NT2/D1 (cell line): ENCODE measurements at regions not wholly inside any gene's neighbourhood (a gene's known extent, or its start where the extent isn't known, plus 50 kb on each side); places are given as distances from the start of the nearest gene placed in this dataset.

Source experiments
- SUZ12 ChIP-seq: IDR thresholded peaks from 2 replicates; pipeline ENCODE4 v1.6.1; 2011; ENCODE audit not compliant: insufficient read length, insufficient read depth; ENCODE audit errors: extremely low read depth
- YY1 ChIP-seq: IDR thresholded peaks from 2 replicates; pipeline ENCODE4 v1.6.1; 2011; ENCODE audit not compliant: insufficient read length, insufficient read depth

- TF ChIP-seq YY1 = no peak
- TF ChIP-seq SUZ12 = no peak
Measured at GRCh38 chr15:93246266-93247242, 157.5 kb upstream of the RGMA start.
